ENCODE measurements at regions not wholly inside any gene's neighbourhood (a gene's known extent, or its start where the extent isn't known, plus 50 kb on each side); places are given as distances from the start of the nearest gene placed in this dataset.

DNA sequence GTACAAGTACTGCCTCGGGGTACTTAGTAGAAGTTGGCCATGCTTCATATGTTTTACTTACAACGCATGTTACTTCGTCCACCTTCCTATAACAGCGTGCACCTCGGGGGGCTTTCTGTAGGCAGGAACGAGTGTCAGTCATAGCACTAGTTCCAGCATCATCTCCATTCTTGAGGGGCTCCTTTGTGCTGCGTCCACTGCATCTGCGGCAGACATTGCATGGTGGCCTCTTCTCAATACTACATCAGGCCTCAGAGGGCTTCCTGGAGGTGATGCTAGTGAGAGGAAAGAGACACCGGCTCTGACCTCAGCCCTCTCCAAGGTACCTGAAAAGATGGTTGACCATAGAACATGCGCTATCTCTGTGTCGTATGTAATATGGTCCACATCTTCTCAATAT lies 121.2 kb upstream of the RTL1 start:
- no peak for TF ChIP-seq EZH2 (IDR thresholded peaks at IDR 0.05; ENCODE audit: borderline replicate concordance, low read depth, low read length, poor library complexity, severe bottlenecking)
- TF ChIP-seq, protein P1, sequence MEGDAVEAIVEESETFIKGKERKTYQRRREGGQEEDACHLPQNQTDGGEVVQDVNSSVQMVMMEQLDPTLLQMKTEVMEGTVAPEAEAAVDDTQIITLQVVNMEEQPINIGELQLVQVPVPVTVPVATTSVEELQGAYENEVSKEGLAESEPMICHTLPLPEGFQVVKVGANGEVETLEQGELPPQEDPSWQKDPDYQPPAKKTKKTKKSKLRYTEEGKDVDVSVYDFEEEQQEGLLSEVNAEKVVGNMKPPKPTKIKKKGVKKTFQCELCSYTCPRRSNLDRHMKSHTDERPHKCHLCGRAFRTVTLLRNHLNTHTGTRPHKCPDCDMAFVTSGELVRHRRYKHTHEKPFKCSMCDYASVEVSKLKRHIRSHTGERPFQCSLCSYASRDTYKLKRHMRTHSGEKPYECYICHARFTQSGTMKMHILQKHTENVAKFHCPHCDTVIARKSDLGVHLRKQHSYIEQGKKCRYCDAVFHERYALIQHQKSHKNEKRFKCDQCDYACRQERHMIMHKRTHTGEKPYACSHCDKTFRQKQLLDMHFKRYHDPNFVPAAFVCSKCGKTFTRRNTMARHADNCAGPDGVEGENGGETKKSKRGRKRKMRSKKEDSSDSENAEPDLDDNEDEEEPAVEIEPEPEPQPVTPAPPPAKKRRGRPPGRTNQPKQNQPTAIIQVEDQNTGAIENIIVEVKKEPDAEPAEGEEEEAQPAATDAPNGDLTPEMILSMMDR (conservative IDR thresholded peaks at IDR 0.05; ENCODE audit: low read depth, low read length), result no peak

All from A673 (cell line).